ENCODE measurements at regions not wholly inside any gene's neighbourhood (a gene's known extent, or its start where the extent isn't known, plus 50 kb on each side); places are given as distances from the start of the nearest gene placed in this dataset.

DNA sequence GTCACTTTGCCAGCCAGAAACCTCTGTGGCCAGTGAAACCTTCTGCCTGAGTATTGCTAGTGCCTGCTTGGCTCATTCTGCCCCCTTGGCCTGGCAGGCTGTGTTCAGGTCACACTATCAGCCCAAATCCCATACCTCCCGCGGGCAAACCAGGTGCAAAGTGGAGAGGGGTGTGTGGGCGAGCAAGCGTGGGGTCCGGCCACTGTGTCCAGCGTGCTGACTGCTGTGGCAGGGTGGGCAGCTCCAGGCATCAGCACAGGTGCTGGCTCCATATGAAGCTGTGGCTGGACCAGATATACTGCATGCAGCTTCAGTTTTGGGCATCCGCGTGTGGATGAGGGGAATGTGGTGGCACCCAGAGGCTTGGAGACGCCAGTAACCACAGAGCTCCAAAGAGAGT is 576.5 kb upstream of the EDIL3 start:
- TF ChIP-seq, protein P1, sequence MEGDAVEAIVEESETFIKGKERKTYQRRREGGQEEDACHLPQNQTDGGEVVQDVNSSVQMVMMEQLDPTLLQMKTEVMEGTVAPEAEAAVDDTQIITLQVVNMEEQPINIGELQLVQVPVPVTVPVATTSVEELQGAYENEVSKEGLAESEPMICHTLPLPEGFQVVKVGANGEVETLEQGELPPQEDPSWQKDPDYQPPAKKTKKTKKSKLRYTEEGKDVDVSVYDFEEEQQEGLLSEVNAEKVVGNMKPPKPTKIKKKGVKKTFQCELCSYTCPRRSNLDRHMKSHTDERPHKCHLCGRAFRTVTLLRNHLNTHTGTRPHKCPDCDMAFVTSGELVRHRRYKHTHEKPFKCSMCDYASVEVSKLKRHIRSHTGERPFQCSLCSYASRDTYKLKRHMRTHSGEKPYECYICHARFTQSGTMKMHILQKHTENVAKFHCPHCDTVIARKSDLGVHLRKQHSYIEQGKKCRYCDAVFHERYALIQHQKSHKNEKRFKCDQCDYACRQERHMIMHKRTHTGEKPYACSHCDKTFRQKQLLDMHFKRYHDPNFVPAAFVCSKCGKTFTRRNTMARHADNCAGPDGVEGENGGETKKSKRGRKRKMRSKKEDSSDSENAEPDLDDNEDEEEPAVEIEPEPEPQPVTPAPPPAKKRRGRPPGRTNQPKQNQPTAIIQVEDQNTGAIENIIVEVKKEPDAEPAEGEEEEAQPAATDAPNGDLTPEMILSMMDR (IDR thresholded peaks at IDR 0.05): no peak
- TF ChIP-seq POLR2A (IDR thresholded peaks at IDR 0.05) (no peak), EP300 (IDR thresholded peaks at IDR 0.05) (no peak), POLR2AphosphoS5 (IDR thresholded peaks at IDR 0.05) (no peak)
